ENCODE measurements at regions not wholly inside any gene's neighbourhood (a gene's known extent, or its start where the extent isn't known, plus 50 kb on each side); places are given as distances from the start of the nearest gene placed in this dataset.

DNA sequence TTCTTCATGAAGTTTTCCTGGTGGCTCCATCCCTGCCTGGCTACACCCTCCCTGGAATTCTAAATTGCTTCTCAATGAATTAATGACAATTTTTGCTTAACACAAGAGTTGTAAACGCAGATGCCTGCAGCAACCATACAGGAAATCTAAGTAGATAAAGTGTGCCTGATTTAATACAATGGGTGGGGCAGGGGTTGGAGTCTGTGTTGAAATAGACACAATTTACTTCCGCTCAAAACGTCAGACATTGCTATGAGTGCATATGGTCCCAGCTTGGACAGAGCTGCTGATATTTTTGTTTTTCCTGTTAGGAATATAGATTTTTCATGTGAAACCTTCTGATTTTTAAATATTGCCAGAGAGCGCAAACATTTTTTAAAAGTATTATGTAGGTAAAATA is 1235.0 kb upstream of the SORCS1 start:
- no peak for TF ChIP-seq TAF1 (IDR thresholded peaks at IDR 0.05; ENCODE audit: low read depth, low read length)
- TF ChIP-seq POLR2AphosphoS5 (IDR thresholded peaks at IDR 0.05; ENCODE audit: low read depth, low read length): no peak
- TF ChIP-seq PAX5 (IDR thresholded peaks at IDR 0.05; ENCODE audit: insufficient read depth, low read length, severe bottlenecking): no peak
- TF ChIP-seq POLR2A (IDR thresholded peaks at IDR 0.05; ENCODE audit: low read depth, low read length): no peak
